NCI-H2227 treated with DMSO at 0.1 percent for 48 hours (cell line): ENCODE measurements at regions not wholly inside any gene's neighbourhood (a gene's known extent, or its start where the extent isn't known, plus 50 kb on each side); places are given as distances from the start of the nearest gene placed in this dataset.
"Not testable (repeated sequence)": the region's sequence is repeated elsewhere in the genome, so short reads cannot be mapped to it uniquely, and the experiment has no call there.

ENCODE experiments used
- DNase-seq: peaks from one replicate; lab custom pipeline; 2025; lab: John Stamatoyannopoulos, UW

GRCh38 chr11:130526846-130527245, 78.4 kb downstream of the ADAMTS15 start:
- no peak for DNase-seq

GRCh38 chr11:130527636-130528297, 79.3 kb downstream of the ADAMTS15 start:
- no peak for DNase-seq

- no peak for DNase-seq
Observed at GRCh38 chr11:130528298-130529261, 80.1 kb downstream of the ADAMTS15 start.

GRCh38 chr11:130529366-130529765, 80.9 kb downstream of the ADAMTS15 start:
- no peak for DNase-seq

GRCh38 chr11:130531061-130531460, 82.6 kb downstream of the ADAMTS15 start:
- DNase-seq: no peak

GRCh38 chr11:130533113-130533798, 84.8 kb downstream of the ADAMTS15 start:
- DNase-seq: no peak

GRCh38 chr11:130533871-130534270, 85.4 kb downstream of the ADAMTS15 start:
- no peak for DNase-seq

GRCh38 chr11:130534551-130534950, 86.1 kb downstream of the ADAMTS15 start:
- no peak for DNase-seq

GRCh38 chr11:130535520-130535919, 87.1 kb downstream of the ADAMTS15 start:
- DNase-seq: no peak

- DNase-seq: no peak
Observed at GRCh38 chr11:130536106-130537040, 87.9 kb downstream of the ADAMTS15 start.

GRCh38 chr11:130539680-130540079, 91.2 kb downstream of the ADAMTS15 start:
- not testable (repeated sequence) for DNase-seq

GRCh38 chr11:130544266-130544665, 95.8 kb downstream of the ADAMTS15 start:
- no peak for DNase-seq

GRCh38 chr11:130545449-130546072, 97.1 kb downstream of the ADAMTS15 start:
- DNase-seq: no peak

- DNase-seq: no peak
Observed at GRCh38 chr11:130546438-130546837, 98.0 kb downstream of the ADAMTS15 start.

GRCh38 chr11:130546901-130547694, 98.7 kb downstream of the ADAMTS15 start:
- DNase-seq: no peak

- DNase-seq: no peak
Observed at GRCh38 chr11:130547761-130548490, 99.5 kb downstream of the ADAMTS15 start.

- no peak for DNase-seq
Observed at GRCh38 chr11:130548491-130548833, 100.0 kb downstream of the ADAMTS15 start.

- DNase-seq: no peak
Observed at GRCh38 chr11:130549393-130549999, 101.1 kb downstream of the ADAMTS15 start.

GRCh38 chr11:130550150-130550549, 101.7 kb downstream of the ADAMTS15 start:
- DNase-seq: no peak
